GM12873 (cell line): ENCODE measurements at regions not wholly inside any gene's neighbourhood (a gene's known extent, or its start where the extent isn't known, plus 50 kb on each side); places are given as distances from the start of the nearest gene placed in this dataset.

Experiments used
- TF ChIP-seq, protein P1 (sequence below): IDR thresholded peaks from 2 replicates; pipeline ENCODE4 v1.5.1; 2012; ENCODE audit warnings: low read depth, mild to moderate bottlenecking, moderate library complexity, low read length, control low read depth; ENCODE audit not compliant: insufficient read depth; ENCODE audit errors: missing control alignments

DNA sequence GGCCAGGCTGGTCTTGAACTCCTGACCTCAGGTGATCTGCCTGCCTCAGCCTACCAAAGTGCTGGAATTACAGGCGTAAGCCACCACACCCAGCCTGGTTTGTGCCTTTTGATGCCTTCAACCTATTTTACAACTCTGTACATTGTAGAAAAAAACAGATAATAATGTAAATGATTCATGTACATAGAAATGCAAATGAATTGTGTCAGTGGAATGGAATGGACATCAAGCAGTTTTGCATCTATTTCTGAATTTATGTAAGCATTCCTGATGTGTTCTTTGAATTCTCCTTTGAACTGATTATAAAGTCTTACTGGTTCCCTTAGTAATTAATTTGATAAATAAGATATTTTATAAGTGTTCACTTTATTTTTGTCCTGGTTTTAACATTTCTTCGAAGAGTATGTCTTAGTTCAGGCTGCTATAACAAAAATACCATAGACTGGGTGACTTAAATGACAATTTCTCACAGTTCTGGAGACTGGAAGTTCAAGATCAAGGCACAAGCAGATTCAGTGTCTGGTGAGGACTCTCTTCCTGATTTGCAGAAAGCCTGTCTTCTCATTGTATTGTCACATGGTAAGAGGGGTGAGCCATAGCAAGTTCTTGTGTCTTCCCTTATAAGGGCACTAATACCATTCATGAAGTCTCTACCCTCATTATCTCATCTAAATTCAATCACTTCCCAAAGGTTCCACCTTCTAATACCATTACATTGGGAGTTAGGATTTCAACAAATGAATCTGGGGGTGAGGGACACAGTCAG lies 162.2 kb upstream of the S100G start:
- TF ChIP-seq, protein P1, sequence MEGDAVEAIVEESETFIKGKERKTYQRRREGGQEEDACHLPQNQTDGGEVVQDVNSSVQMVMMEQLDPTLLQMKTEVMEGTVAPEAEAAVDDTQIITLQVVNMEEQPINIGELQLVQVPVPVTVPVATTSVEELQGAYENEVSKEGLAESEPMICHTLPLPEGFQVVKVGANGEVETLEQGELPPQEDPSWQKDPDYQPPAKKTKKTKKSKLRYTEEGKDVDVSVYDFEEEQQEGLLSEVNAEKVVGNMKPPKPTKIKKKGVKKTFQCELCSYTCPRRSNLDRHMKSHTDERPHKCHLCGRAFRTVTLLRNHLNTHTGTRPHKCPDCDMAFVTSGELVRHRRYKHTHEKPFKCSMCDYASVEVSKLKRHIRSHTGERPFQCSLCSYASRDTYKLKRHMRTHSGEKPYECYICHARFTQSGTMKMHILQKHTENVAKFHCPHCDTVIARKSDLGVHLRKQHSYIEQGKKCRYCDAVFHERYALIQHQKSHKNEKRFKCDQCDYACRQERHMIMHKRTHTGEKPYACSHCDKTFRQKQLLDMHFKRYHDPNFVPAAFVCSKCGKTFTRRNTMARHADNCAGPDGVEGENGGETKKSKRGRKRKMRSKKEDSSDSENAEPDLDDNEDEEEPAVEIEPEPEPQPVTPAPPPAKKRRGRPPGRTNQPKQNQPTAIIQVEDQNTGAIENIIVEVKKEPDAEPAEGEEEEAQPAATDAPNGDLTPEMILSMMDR, result no peak

DNA sequence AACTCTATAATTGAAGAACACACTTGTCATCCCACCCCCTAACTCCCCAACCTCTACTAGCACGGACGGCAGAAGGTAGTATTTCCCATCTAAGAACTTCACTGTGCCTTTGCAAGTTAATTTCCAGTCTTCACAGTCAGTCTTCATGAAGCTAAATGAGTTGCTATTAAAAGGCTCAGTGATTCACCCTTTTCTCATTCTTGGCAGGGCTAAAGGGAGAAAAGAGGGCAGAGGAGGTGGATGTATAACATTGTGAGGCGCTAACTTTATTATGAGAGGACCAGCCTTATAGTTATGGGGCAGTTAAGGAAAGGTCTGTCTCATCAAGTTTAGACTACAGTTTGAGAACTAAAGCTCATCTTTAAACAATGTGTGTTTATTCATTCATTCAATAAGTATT lies 161.0 kb upstream of the S100G start:
- TF ChIP-seq, protein P1, result no peak

DNA sequence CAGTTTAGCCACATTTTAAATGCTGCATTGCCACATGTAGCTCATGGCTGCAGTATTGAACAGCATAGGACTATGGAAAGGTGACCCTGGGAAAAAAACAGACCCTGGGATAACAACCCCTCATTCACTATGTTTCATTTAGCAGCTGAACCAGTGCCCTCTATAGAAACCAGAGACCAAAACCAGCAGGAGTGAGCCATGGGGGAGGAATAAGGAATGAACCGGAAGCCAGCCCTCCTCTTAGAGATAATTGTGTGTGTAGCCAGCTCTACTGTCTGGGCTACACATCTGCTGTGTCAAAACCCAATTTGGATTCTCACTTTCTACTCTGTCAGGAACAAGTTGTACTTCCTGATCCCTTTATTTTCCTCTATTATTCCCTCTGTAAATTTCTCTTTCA lies 158.5 kb upstream of the S100G start:
- TF ChIP-seq, protein P1, result no peak

- TF ChIP-seq, protein P1, result no peak
These were observed 153.8 kb upstream of the S100G start for GRCh38 chrX:16496175-16496574.

GRCh38 chrX:16511796-16512776 lies 137.9 kb upstream of the S100G start:
- TF ChIP-seq, protein P1, result no peak

DNA sequence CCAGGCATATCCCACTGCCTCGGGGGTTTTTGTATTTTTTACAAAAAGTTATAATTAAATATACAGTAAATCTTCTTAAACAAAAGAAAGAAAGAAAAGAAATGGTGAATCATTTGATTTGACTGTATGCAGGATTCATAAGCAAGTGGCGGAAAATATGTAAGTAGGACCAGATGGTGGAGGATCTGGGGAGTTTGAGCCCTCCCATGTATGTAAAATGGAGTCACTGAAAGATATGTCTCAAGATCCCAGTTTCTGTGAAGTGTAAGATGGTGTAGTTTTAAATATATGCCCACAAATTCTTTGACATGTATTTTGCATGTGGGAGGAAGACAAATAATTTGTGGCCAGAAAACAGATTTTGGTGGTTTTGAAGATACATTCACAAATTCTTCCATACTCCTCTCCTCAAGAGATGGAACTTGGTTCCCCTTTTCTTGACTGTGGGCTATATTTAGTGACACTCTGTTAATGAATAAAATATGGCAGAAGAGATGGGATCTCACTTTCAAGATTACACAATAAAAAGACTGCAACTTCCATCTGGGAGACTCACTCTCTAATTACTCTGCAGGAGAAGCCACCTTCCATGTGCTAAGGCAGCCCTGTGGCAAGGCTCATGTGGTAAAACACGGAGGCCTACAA lies 133.6 kb upstream of the S100G start:
- TF ChIP-seq, protein P1, result no peak

GRCh38 chrX:16517039-16517605 lies 132.8 kb upstream of the S100G start:
- TF ChIP-seq, protein P1, result no peak
